GM12864 (cell line): ENCODE measurements at regions not wholly inside any gene's neighbourhood (a gene's known extent, or its start where the extent isn't known, plus 50 kb on each side); places are given as distances from the start of the nearest gene placed in this dataset.

ENCODE experiments used
- DNase-seq: peaks from one replicate; pipeline ENCODE4 v3.0.0-alpha.2; 2011; ENCODE audit warnings: low read depth
- H3K4me3 ChIP-seq: 2 replicates; pipeline ENCODE4 v1.5.1; 2011; ENCODE audit warnings: mild to moderate bottlenecking, low read depth, low read length, control low read depth
- TF ChIP-seq, protein P1 (sequence below): IDR thresholded peaks from 2 replicates; pipeline ENCODE4 v1.5.1; 2011; ENCODE audit warnings: low read depth, mild to moderate bottlenecking, moderate library complexity, low read length, control low read depth, inconsistent platforms; ENCODE audit errors: missing control alignments

DNA sequence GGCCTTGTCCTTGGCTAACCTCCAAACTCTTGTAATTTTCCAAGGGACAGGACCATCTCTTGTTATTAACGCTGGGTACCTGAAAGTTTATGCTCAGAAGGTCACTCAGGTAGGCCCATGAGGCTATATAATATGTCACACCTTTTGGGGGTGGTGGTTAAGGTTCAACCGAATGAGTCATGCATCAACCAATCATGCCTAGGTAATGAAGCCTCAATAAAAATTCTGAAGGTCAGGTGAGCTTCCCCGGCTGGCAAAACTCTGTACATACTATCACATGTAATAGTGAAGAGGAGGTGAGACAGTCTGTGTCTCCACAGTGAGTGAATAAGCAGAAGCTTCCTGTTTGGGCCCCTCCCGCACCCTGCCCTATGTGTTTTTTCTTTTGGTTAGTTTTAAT, 424.9 kb downstream of the PCDH17 start:
- H3K4me3 ChIP-seq, result no peak overlapping the region
- no peak for DNase-seq
- TF ChIP-seq, protein P1, sequence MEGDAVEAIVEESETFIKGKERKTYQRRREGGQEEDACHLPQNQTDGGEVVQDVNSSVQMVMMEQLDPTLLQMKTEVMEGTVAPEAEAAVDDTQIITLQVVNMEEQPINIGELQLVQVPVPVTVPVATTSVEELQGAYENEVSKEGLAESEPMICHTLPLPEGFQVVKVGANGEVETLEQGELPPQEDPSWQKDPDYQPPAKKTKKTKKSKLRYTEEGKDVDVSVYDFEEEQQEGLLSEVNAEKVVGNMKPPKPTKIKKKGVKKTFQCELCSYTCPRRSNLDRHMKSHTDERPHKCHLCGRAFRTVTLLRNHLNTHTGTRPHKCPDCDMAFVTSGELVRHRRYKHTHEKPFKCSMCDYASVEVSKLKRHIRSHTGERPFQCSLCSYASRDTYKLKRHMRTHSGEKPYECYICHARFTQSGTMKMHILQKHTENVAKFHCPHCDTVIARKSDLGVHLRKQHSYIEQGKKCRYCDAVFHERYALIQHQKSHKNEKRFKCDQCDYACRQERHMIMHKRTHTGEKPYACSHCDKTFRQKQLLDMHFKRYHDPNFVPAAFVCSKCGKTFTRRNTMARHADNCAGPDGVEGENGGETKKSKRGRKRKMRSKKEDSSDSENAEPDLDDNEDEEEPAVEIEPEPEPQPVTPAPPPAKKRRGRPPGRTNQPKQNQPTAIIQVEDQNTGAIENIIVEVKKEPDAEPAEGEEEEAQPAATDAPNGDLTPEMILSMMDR, result no peak

DNA sequence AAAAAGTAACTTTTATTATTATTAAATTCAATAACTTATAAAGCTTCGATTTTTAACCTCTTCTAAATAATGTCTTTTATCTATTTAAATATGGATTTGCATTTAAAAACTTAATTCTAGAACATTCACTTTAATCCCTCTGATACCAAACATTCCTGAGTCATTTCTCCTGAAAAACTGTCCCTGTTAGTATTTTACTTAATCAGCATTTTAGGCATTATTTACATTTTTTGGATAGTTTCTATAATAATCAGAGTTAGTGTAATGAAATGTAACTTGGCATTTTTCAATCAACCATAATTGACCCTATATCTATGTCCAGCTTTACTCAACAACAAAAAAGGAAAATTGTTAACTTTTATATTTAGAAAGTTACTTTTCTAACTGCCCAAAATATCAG, 428.1 kb downstream of the PCDH17 start:
- no peak overlapping the region for H3K4me3 ChIP-seq
- no peak for DNase-seq
- TF ChIP-seq, protein P1, result no peak

DNA sequence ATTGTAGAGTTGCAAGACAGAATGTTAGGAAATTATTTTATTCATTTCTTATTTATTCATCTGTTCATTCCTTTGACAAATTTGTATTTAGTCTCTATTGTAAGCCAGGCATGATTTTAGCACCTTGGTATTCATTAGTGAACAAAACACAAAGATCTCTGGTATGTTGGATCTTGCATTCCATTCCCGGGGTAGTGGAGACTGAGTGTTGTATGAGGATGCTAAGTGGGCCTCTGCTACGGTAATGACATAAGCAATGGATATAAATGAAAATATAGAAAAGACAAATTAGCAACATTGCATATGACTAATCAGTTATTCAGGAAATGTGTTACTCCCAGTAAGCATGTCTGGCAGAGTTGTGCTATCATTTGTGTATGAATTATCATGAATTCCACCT, 449.3 kb downstream of the PCDH17 start:
- no peak for DNase-seq
- TF ChIP-seq, protein P1, result no peak
- no peak overlapping the region for H3K4me3 ChIP-seq

DNA sequence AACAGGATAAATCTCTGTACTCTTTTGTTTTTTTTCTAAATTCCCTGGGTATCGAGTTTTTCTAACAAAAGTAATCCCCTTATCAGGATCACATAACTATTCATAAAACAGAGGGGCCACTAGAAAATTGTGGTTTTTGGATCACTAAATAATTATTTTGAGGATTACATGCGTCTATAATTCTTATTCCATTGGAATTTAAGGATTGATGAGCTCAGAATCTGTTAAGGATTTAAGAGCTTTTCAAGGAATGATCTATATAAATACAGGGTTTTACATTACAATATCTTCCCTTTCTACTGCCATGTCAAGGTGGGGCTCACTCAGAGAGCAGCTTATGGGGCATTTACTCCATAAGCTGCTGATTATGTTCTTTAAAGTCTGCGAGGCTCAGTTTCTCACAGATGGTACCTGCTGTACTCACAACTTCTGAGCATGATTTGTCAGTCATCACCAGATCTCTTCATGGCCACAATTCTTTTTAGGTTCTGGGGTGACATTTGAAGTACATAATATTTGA, 449.8 kb downstream of the PCDH17 start:
- no peak overlapping the region for H3K4me3 ChIP-seq
- TF ChIP-seq, protein P1, result no peak
- no peak for DNase-seq

DNA sequence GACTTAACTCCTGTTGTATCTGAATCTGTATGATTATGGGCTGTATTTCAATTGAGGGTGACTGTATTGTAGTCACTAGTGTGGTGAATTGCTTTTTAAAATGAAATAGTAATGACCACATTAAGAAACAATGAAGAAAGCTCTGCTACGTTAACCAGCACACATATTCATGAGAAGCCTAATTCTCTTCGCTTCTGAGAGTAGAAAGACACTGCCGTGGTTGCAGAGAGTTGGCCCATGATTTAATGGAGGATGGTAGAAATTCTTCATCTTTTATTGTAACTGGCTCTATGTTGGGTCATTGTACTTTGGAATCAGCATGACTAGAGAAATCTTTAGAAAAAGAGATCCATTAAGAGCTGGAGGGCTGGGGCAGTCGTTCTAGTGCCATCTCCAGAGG, 451.5 kb downstream of the PCDH17 start:
- H3K4me3 ChIP-seq, result no peak overlapping the region
- TF ChIP-seq, protein P1, result no peak
- DNase-seq, result no peak

DNA sequence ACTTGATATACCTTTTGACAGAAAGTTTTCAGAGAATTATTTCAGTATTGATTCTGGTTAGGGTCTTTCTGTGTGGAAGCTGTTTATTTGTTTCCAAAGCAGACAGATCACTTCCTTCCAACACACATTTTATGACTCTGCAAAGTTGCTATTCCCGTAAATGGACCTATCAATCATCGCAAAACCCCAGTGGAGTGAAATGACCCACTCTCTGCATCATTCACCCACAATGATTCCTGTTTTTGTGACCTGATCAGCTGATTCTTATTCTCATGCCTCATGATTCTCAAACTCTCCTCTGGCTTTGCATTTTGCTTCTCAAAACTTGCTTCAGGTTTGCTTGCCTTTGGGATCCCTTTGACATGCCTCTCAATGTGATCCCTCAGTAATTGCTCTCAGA, 453.7 kb downstream of the PCDH17 start:
- TF ChIP-seq, protein P1, result no peak
- no peak for DNase-seq
- H3K4me3 ChIP-seq, result no peak overlapping the region

DNA sequence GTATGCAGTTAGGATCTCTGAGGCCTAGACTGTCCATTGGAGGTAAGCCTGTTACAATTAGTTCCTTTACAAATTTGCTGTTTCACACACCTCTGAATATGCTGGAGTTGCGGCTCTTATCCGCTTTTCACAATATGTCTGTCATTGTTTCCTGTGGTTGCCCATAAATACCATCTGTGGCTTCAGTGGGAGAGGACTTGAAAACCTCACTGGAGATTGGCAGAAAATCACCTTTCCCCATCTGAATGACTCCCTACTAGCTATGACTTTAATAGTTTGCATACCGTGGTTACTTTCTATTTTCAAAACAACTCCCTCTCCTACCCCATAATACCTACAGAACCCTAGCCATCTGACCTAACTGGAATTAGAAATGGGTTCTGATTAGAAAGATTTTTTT, 454.3 kb downstream of the PCDH17 start:
- no peak for DNase-seq
- TF ChIP-seq, protein P1, result no peak
- no peak overlapping the region for H3K4me3 ChIP-seq
